CD4-positive, alpha-beta T cell (primary cell): ENCODE measurements at regions not wholly inside any gene's neighbourhood (a gene's known extent, or its start where the extent isn't known, plus 50 kb on each side); places are given as distances from the start of the nearest gene placed in this dataset.

Experiments
- ATAC-seq: fragments of 200-7000 bp; cut with Tn5 transposase; one replicate; pipeline ENCODE4 v1.10.0; 2022; ENCODE audit warnings: mild to moderate bottlenecking; ENCODE audit not compliant: poor library complexity
- CTCF ChIA-PET: fragments of 350-600 bp; sonication (Branson Sonifier 250); formaldehyde crosslinking; loops from one replicate; lab custom pipeline; 2021; ENCODE audit warnings: antibody characterized with exemption, inconsistent platforms; lab: Charles Lee
- POLR2A ChIA-PET: fragments of 350-600 bp; sonication (Branson Sonifier 250); formaldehyde crosslinking; loops from one replicate; lab custom pipeline; 2021; ENCODE audit warnings: antibody characterized with exemption, inconsistent platforms; lab: Charles Lee
- DNase-seq, 14 experiments: peaks; one replicate each; pipeline ENCODE4 v3.0.0-alpha.2; 2013 to 2020; ENCODE audit warnings: mixed read lengths in 2 of 14
- H3K27ac ChIP-seq, 2 donors: one replicate each; pipeline versions ENCODE4 v1.5.1 to v1.7.0; 2013; ENCODE audit warnings: low read length in 2 of 2, low read depth in 1 of 2, mild to moderate bottlenecking in 1 of 2
- H3K27me3 ChIP-seq, 2 experiments: 1 replicate in 1 of 2; 2 replicates in 1 of 2; pipeline versions ENCODE4 v1.6.1 to v1.7.0; 2013; ENCODE audit warnings: low read length in 2 of 2, control low read depth in 1 of 2, mild to moderate bottlenecking in 1 of 2, moderate library complexity in 1 of 2; ENCODE audit not compliant: insufficient read depth in 2 of 2, control insufficient read depth in 1 of 2
- H3K36me3 ChIP-seq: one replicate; pipeline ENCODE4 v1.6.1; 2013; ENCODE audit warnings: low read length, control low read depth; ENCODE audit not compliant: insufficient read depth
- H3K4me1 ChIP-seq: one replicate; pipeline ENCODE4 v1.6.1; 2013; ENCODE audit warnings: low read length, control low read depth; ENCODE audit not compliant: insufficient read depth
- H3K4me3 ChIP-seq: one replicate; pipeline ENCODE4 v1.5.1; 2013; ENCODE audit warnings: mild to moderate bottlenecking, low read length, moderate library complexity
- H3K9me3 ChIP-seq, 2 experiments: 1 replicate in 1 of 2; 2 replicates in 1 of 2; pipeline versions ENCODE4 v1.6.1 to v1.7.0; 2013; ENCODE audit warnings: low read length in 2 of 2, mild to moderate bottlenecking in 2 of 2, control low read depth in 1 of 2, moderate library complexity in 1 of 2; ENCODE audit not compliant: control insufficient read depth in 1 of 2, insufficient read depth in 1 of 2
- H3K27ac Mint-ChIP-seq: one replicate; pipeline ENCODE4 v1.8.0; 2020; ENCODE audit warnings: mixed read lengths
- H3K27me3 Mint-ChIP-seq: one replicate; pipeline ENCODE4 v1.8.0; 2021; ENCODE audit warnings: mixed read lengths
- H3K36me3 Mint-ChIP-seq: one replicate; pipeline ENCODE4 v1.8.0; 2021; ENCODE audit warnings: low read depth, mixed read lengths
- H3K4me1 Mint-ChIP-seq: one replicate; pipeline ENCODE4 v1.8.0; 2021; ENCODE audit warnings: low read depth, mixed read lengths
- H3K4me3 Mint-ChIP-seq: one replicate; pipeline ENCODE4 v1.8.0; 2020; ENCODE audit warnings: mild to moderate bottlenecking, mixed read lengths
- H3K9me3 Mint-ChIP-seq: one replicate; pipeline ENCODE4 v1.8.0; 2020; ENCODE audit warnings: mixed read lengths
- CTCF ChIP-seq: fragments of 200-600 bp; IDR thresholded peaks from one replicate; pipeline ENCODE4 v1.8.0; 2022; ENCODE audit warnings: antibody characterized with exemption, mild to moderate bottlenecking
- intact Hi-C, 2 experiments: fragments of 100-400 bp; cut with DNase I in 1 of 2; cut with micrococcal nuclease in 1 of 2; formaldehyde crosslinking; loops; one replicate each; pipeline versions ENCODE4 v1.15.1 to v1.9.0; 2023 to 2025; cut with DNase I, micrococcal nuclease

DNA sequence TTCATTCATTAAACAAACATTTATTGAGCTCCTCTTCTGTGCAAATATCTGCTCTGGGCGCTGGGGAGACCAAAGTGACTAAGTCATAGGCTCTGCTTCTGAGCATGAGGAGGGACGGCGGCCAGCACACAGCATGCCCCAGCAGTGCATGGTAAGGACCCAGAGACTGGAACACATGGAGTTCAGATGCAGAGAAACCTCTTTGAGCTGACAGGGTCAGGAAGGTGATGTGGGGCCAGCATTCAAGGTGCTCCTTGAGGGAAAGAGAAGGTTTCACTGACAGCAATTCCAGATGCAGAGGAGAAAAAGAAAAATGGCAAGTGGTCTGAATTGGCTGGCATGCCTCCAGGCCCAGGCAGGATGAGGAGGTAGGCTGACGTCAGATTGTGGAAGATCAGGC is 234.5 kb downstream of the UACA start:
- DNase-seq = peak in 4 of 14 experiments; percentile 32 to 42 (median 40)
- peak overlapping the region; percentile 14 to 66 for H3K27ac ChIP-seq
- H3K36me3 ChIP-seq = peaks cover 2% of the 10 kb centered on the region
- H3K4me1 ChIP-seq = peaks cover 76% of the 10 kb centered on the region
- no peak overlapping the region for H3K4me3 ChIP-seq
- TF ChIP-seq CTCF = no peak
- no peaks in the 10 kb centered on the region for H3K9me3 Mint-ChIP-seq
- CTCF ChIA-PET = interaction anchor here (1.2 kb wide), 1 partner anchor 16 kb away, joined by 3 read pairs; no protein-coding TSS in a partner anchor
- H3K27me3 Mint-ChIP-seq = no peaks in the 10 kb centered on the region
- no peaks in the 10 kb centered on the region for H3K27me3 ChIP-seq
- peak overlapping the region; percentile 89 for H3K27ac Mint-ChIP-seq
- H3K9me3 ChIP-seq = no peaks in the 10 kb centered on the region
- no peaks in the 10 kb centered on the region for H3K36me3 Mint-ChIP-seq
- peaks cover 88% of the 10 kb centered on the region for H3K4me1 Mint-ChIP-seq
- intact Hi-C loops = loop anchor here (2.0 kb wide), 1 partner anchor 36 kb away; no protein-coding TSS in a partner anchor
- H3K4me3 Mint-ChIP-seq = peak overlapping the region; percentile 71
- POLR2A ChIA-PET = interaction anchor here (0.6 to 3.9 kb wide), 20 partner anchors 8 to 1369 kb away, joined by 3 to 33 read pairs (median 4); partner anchors contain the start of genes GLCE, RPLP1 and TLE3
- no peak for ATAC-seq

- peak overlapping the region; percentile 89 for H3K27ac Mint-ChIP-seq
- H3K27ac ChIP-seq = peak overlapping the region; percentile 14 to 66
These were observed 235.1 kb downstream of the UACA start for GRCh38 chr15:70528270-70528706.

GRCh38 chr15:70526974-70527325 is 236.4 kb downstream of the UACA start:
- no peaks in the 10 kb centered on the region for H3K9me3 ChIP-seq
- CTCF ChIA-PET = interaction anchor here (1.3 kb wide), 1 partner anchor 14 kb away, joined by 3 read pairs; no protein-coding TSS in a partner anchor
- no peak for ATAC-seq
- H3K4me3 Mint-ChIP-seq = no peak overlapping the region
- no peak for DNase-seq
- H3K36me3 Mint-ChIP-seq = no peaks in the 10 kb centered on the region
- peaks cover 58% of the 10 kb centered on the region for H3K4me1 ChIP-seq
- no peaks in the 10 kb centered on the region for H3K9me3 Mint-ChIP-seq
- H3K27ac Mint-ChIP-seq = peak overlapping the region; percentile 89
- no peak overlapping the region for H3K4me3 ChIP-seq
- no peaks in the 10 kb centered on the region for H3K36me3 ChIP-seq
- no peak for TF ChIP-seq CTCF
- no peaks in the 10 kb centered on the region for H3K27me3 Mint-ChIP-seq
- intact Hi-C loops = no loop called here
- no peak overlapping the region for H3K27ac ChIP-seq
- no peaks in the 10 kb centered on the region for H3K27me3 ChIP-seq
- POLR2A ChIA-PET = interaction anchor here (1.1 to 3.9 kb wide), 5 partner anchors 9 to 32 kb away, joined by 3 to 24 read pairs (median 12); no protein-coding TSS in a partner anchor
- H3K4me1 Mint-ChIP-seq = peaks cover 76% of the 10 kb centered on the region

More at GRCh38 chr15:70528270-70528706, 235.1 kb downstream of the UACA start:
- no peak for TF ChIP-seq CTCF
- no peaks in the 10 kb centered on the region for H3K36me3 Mint-ChIP-seq
- DNase-seq (peak; percentile 33 to 91 (median 44)), ATAC-seq (peak; percentile 89)
- H3K4me3 ChIP-seq = peak overlapping the region; percentile 24
- no peaks in the 10 kb centered on the region for H3K9me3 ChIP-seq
- peaks cover 2% of the 10 kb centered on the region for H3K36me3 ChIP-seq
- ChIA-PET CTCF (interaction anchor here (1.2 kb wide), 1 partner anchor 16 kb away, joined by 3 read pairs; no protein-coding TSS in a partner anchor), POLR2A (interaction anchor here (0.6 to 3.9 kb wide), 23 partner anchors 9 to 1368 kb away, joined by 3 to 33 read pairs (median 4); partner anchors contain the start of genes GLCE, RPLP1 and TLE3)
- peaks cover 71% of the 10 kb centered on the region for H3K4me1 ChIP-seq
- no peaks in the 10 kb centered on the region for H3K27me3 ChIP-seq
- H3K4me3 Mint-ChIP-seq = peak overlapping the region; percentile 71
- H3K4me1 Mint-ChIP-seq = peaks cover 83% of the 10 kb centered on the region
- no peaks in the 10 kb centered on the region for H3K27me3 Mint-ChIP-seq
- no peaks in the 10 kb centered on the region for H3K9me3 Mint-ChIP-seq
- intact Hi-C loops = loop anchor here (2.0 kb wide), 1 partner anchor 35 kb away; no protein-coding TSS in a partner anchor
